Right atrium auricular region (tissue), 2 donors: ENCODE measurements at regions not wholly inside any gene's neighbourhood (a gene's known extent, or its start where the extent isn't known, plus 50 kb on each side); places are given as distances from the start of the nearest gene placed in this dataset.
"Not testable (repeated sequence)": the region's sequence is repeated elsewhere in the genome, so short reads cannot be mapped to it uniquely, and the experiment has no call there.

Source experiments
- DNase-seq: peaks from one replicate; pipeline ENCODE4 v3.0.0-alpha.2; 2019; ENCODE audit warnings: low spot score
- H3K27ac ChIP-seq, 2 donors: fragments of 200-600 bp; sonication (generic); 1 replicate in 1 of 2; 2 replicates in 1 of 2; pipeline ENCODE4 v1.5.1; 2016 to 2019
- H3K27me3 ChIP-seq, 2 donors: fragments of 200-600 bp; sonication (generic); one replicate each; pipeline versions ENCODE4 v1.5.1 to v1.6.0; 2017 to 2019
- H3K36me3 ChIP-seq: fragments of 200-600 bp; sonication (generic); one replicate; pipeline ENCODE4 v1.5.1; 2016
- H3K4me1 ChIP-seq, 2 donors: fragments of 200-600 bp; sonication (generic); one replicate each; pipeline versions ENCODE4 v1.5.1 to v1.6.0; 2017 to 2019
- H3K4me3 ChIP-seq, 2 donors: fragments of 200-600 bp; sonication (generic); 1 replicate in 1 of 2; 2 replicates in 1 of 2; pipeline ENCODE4 v1.5.1; 2017 to 2019; ENCODE audit warnings: mild to moderate bottlenecking in 1 of 2, moderate library complexity in 1 of 2
- H3K9me3 ChIP-seq, 2 donors: fragments of 200-600 bp; sonication (generic); one replicate each; pipeline ENCODE4 v1.5.1; 2019
- CTCF ChIP-seq, 2 donors: fragments of 200-600 bp; sonication (generic); IDR thresholded peaks; one replicate each; pipeline ENCODE4 v1.5.1; 2019; ENCODE audit warnings: antibody characterized with exemption in 2 of 2

GRCh38 chr2:90141558-90141957, 1450.1 kb downstream of the RPIA start:
- H3K4me3 ChIP-seq, H3K36me3 ChIP-seq, DNase-seq, H3K27me3 ChIP-seq, H3K9me3 ChIP-seq, H3K27ac ChIP-seq, H3K4me1 ChIP-seq: not testable (repeated sequence)

GRCh38 chr2:90151805-90152204, 1460.3 kb downstream of the RPIA start:
- not testable (repeated sequence) for H3K27ac ChIP-seq, H3K36me3 ChIP-seq, H3K9me3 ChIP-seq, DNase-seq, H3K4me3 ChIP-seq, H3K4me1 ChIP-seq, H3K27me3 ChIP-seq

GRCh38 chr2:90170978-90171377, 1479.5 kb downstream of the RPIA start:
- H3K4me3 ChIP-seq, H3K9me3 ChIP-seq, H3K27me3 ChIP-seq, H3K27ac ChIP-seq, H3K36me3 ChIP-seq, H3K4me1 ChIP-seq, DNase-seq: not testable (repeated sequence)

- DNase-seq, H3K27ac ChIP-seq, H3K4me3 ChIP-seq, H3K9me3 ChIP-seq, H3K27me3 ChIP-seq, H3K4me1 ChIP-seq, H3K36me3 ChIP-seq: not testable (repeated sequence)
Observed at GRCh38 chr2:90173081-90173480, 1481.6 kb downstream of the RPIA start.

GRCh38 chr2:90179591-90179990, 1488.1 kb downstream of the RPIA start:
- not testable (repeated sequence) for H3K27me3 ChIP-seq, DNase-seq, H3K9me3 ChIP-seq, H3K36me3 ChIP-seq, H3K27ac ChIP-seq, H3K4me1 ChIP-seq, H3K4me3 ChIP-seq

GRCh38 chr2:90207454-90208058, 1516.1 kb downstream of the RPIA start:
- DNase-seq = no peak
- Histone ChIP-seq H3K36me3 (no peaks in the 10 kb centered on the region), H3K4me3 (no peak overlapping the region), H3K9me3 (no peaks in the 10 kb centered on the region), H3K4me1 (no peaks in the 10 kb centered on the region), H3K27ac (no peak overlapping the region), H3K27me3 (no peaks in the 10 kb centered on the region)
- TF ChIP-seq CTCF (IDR thresholded peaks at IDR 0.05) = peak in 1 of 2 donors; percentile 40

- Histone ChIP-seq H3K4me3 (no peak overlapping the region), H3K4me1 (no peaks in the 10 kb centered on the region), H3K27me3 (no peaks in the 10 kb centered on the region), H3K36me3 (no peaks in the 10 kb centered on the region), H3K27ac (peak overlapping the region in 1 of 2 donors; percentile 46), H3K9me3 (no peaks in the 10 kb centered on the region)
- no peak for TF ChIP-seq CTCF (IDR thresholded peaks at IDR 0.05)
- DNase-seq = no peak
Observed at GRCh38 chr2:90209009-90209408, 1517.5 kb downstream of the RPIA start.

GRCh38 chr2:90209806-90210205, 1518.3 kb downstream of the RPIA start:
- H3K27me3 ChIP-seq = no peaks in the 10 kb centered on the region
- no peaks in the 10 kb centered on the region for H3K4me1 ChIP-seq
- no peak for TF ChIP-seq CTCF (IDR thresholded peaks at IDR 0.05)
- H3K36me3 ChIP-seq = no peaks in the 10 kb centered on the region
- no peak overlapping the region for H3K4me3 ChIP-seq
- no peak overlapping the region for H3K27ac ChIP-seq
- no peak for DNase-seq
- no peaks in the 10 kb centered on the region for H3K9me3 ChIP-seq

GRCh38 chr2:90215880-90216279, 1524.4 kb downstream of the RPIA start:
- not testable (repeated sequence) for H3K4me1 ChIP-seq, H3K36me3 ChIP-seq, H3K4me3 ChIP-seq, H3K27me3 ChIP-seq, DNase-seq, H3K27ac ChIP-seq, H3K9me3 ChIP-seq

- not testable (repeated sequence) for H3K27me3 ChIP-seq, H3K9me3 ChIP-seq, H3K4me3 ChIP-seq, DNase-seq, H3K36me3 ChIP-seq, H3K27ac ChIP-seq, H3K4me1 ChIP-seq
Observed at GRCh38 chr2:90216801-90217200, 1525.3 kb downstream of the RPIA start.

- H3K9me3 ChIP-seq, H3K27ac ChIP-seq, DNase-seq, H3K27me3 ChIP-seq, H3K4me3 ChIP-seq, H3K36me3 ChIP-seq, H3K4me1 ChIP-seq: not testable (repeated sequence)
Observed at GRCh38 chr2:90218534-90218933, 1527.1 kb downstream of the RPIA start.

GRCh38 chr2:90220623-90221299, 1529.3 kb downstream of the RPIA start:
- H3K9me3 ChIP-seq, H3K36me3 ChIP-seq, H3K4me1 ChIP-seq, DNase-seq, H3K27ac ChIP-seq, H3K27me3 ChIP-seq, H3K4me3 ChIP-seq: not testable (repeated sequence)
